Brain microvascular endothelial cell (primary cell): ENCODE measurements at regions not wholly inside any gene's neighbourhood (a gene's known extent, or its start where the extent isn't known, plus 50 kb on each side); places are given as distances from the start of the nearest gene placed in this dataset.

Experiments used
- DNase-seq: peaks from one replicate; pipeline ENCODE4 v3.0.0-alpha.2; 2020
- H3K27ac ChIP-seq: fragments of 250-450 bp; sonication (Bioruptor Pico); 2 replicates; pipeline ENCODE4 v1.5.1; 2020; ENCODE audit warnings: mild to moderate bottlenecking, moderate library complexity
- H3K27me3 ChIP-seq: fragments of 250-450 bp; sonication (Bioruptor Pico); replicated peaks from 2 replicates; pipeline ENCODE4 v1.5.1; 2020; ENCODE audit warnings: mild to moderate bottlenecking
- H3K36me3 ChIP-seq: fragments of 250-450 bp; sonication (Bioruptor Pico); replicated peaks from 2 replicates; pipeline ENCODE4 v1.5.1; 2020; ENCODE audit warnings: mild to moderate bottlenecking
- H3K4me3 ChIP-seq: 2 replicates; pipeline ENCODE4 v1.5.1; 2011; ENCODE audit warnings: low read depth, mild to moderate bottlenecking, control low read depth, low read length, moderate library complexity
- CTCF ChIP-seq: IDR thresholded peaks from 2 replicates; pipeline ENCODE4 v1.5.1; 2011; ENCODE audit warnings: low read depth, mild to moderate bottlenecking, moderate library complexity, low read length, control low read depth, inconsistent platforms; ENCODE audit errors: missing control alignments
- in situ Hi-C: cut with HindIII; loops from 2 replicates; pipeline ENCODE4 v1.10.0; 2017; ENCODE audit warnings: low sequenced_read_pairs, low pct_ligation_motif_present

- in situ Hi-C loops, result no loop called here
- no peak for TF ChIP-seq CTCF
These were observed 568.5 kb upstream of the SLC8A1 start for GRCh38 chr2:41020358-41020757.

GRCh38 chr2:41024816-41025215, 572.9 kb upstream of the SLC8A1 start:
- H3K27ac ChIP-seq, result no peak overlapping the region
- in situ Hi-C loops, result no loop called here
- TF ChIP-seq CTCF, result no peak
- no peak overlapping the region for H3K4me3 ChIP-seq
- H3K27me3 ChIP-seq, result no peaks in the 10 kb centered on the region
- DNase-seq, result no peak
- no peaks in the 10 kb centered on the region for H3K36me3 ChIP-seq

More at GRCh38 chr2:41020358-41020757, 568.5 kb upstream of the SLC8A1 start:
- DNase-seq, result no peak
- no peak overlapping the region for H3K4me3 ChIP-seq
- no peak overlapping the region for H3K27ac ChIP-seq
- no peaks in the 10 kb centered on the region for H3K27me3 ChIP-seq
- no peaks in the 10 kb centered on the region for H3K36me3 ChIP-seq

GRCh38 chr2:41026613-41027012, 574.7 kb upstream of the SLC8A1 start:
- Histone ChIP-seq H3K27ac (no peak overlapping the region), H3K27me3 (no peaks in the 10 kb centered on the region), H3K4me3 (no peak overlapping the region), H3K36me3 (no peaks in the 10 kb centered on the region)
- in situ Hi-C loops, result no loop called here
- no peak for TF ChIP-seq CTCF
- no peak for DNase-seq

- no peak for DNase-seq
- H3K27ac ChIP-seq, result no peak overlapping the region
- H3K36me3 ChIP-seq, result no peaks in the 10 kb centered on the region
- no peaks in the 10 kb centered on the region for H3K27me3 ChIP-seq
- TF ChIP-seq CTCF, result no peak
- no peak overlapping the region for H3K4me3 ChIP-seq
- in situ Hi-C loops, result no loop called here
These were observed 575.2 kb upstream of the SLC8A1 start for GRCh38 chr2:41027095-41027494.

GRCh38 chr2:41031282-41031681, 579.4 kb upstream of the SLC8A1 start:
- DNase-seq, result no peak
- Histone ChIP-seq H3K27me3 (no peaks in the 10 kb centered on the region), H3K36me3 (no peaks in the 10 kb centered on the region), H3K27ac (no peak overlapping the region), H3K4me3 (no peak overlapping the region)
- no peak for TF ChIP-seq CTCF
- in situ Hi-C loops, result no loop called here

- Histone ChIP-seq H3K36me3 (no peaks in the 10 kb centered on the region), H3K27me3 (no peaks in the 10 kb centered on the region), H3K27ac (no peak overlapping the region), H3K4me3 (no peak overlapping the region)
- no peak for TF ChIP-seq CTCF
- in situ Hi-C loops, result no loop called here
- no peak for DNase-seq
These were observed 580.8 kb upstream of the SLC8A1 start for GRCh38 chr2:41032715-41033114.
